ENCODE measurements at regions not wholly inside any gene's neighbourhood (a gene's known extent, or its start where the extent isn't known, plus 50 kb on each side); places are given as distances from the start of the nearest gene placed in this dataset.

DNA sequence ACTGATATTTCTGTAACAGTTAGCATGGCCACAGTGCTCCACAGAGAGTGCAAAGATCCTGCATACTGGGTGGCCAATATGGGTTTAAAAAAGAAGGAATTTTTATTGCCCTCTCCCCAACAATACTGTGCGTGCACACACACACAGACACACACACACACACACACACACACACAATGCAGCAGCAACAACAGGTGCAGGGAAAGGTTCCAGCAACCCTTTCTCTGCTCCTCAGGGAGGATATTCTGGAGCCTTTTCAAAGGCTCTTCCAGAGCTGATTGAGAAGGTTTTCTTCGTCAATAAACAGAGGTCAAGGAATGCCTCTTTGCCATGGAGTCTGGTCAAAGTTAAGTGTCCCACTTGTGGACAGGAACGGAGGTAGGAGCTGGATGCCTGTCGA is 84.8 kb upstream of the ZFP42 start:
- TF ChIP-seq, protein P1, sequence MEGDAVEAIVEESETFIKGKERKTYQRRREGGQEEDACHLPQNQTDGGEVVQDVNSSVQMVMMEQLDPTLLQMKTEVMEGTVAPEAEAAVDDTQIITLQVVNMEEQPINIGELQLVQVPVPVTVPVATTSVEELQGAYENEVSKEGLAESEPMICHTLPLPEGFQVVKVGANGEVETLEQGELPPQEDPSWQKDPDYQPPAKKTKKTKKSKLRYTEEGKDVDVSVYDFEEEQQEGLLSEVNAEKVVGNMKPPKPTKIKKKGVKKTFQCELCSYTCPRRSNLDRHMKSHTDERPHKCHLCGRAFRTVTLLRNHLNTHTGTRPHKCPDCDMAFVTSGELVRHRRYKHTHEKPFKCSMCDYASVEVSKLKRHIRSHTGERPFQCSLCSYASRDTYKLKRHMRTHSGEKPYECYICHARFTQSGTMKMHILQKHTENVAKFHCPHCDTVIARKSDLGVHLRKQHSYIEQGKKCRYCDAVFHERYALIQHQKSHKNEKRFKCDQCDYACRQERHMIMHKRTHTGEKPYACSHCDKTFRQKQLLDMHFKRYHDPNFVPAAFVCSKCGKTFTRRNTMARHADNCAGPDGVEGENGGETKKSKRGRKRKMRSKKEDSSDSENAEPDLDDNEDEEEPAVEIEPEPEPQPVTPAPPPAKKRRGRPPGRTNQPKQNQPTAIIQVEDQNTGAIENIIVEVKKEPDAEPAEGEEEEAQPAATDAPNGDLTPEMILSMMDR (conservative IDR thresholded peaks at IDR 0.05 in 1 of 2, IDR thresholded peaks at IDR 0.05 in 1 of 2; ENCODE audit: extremely low read depth in 1 of 2, insufficient read depth in 1 of 2, low read depth in 1 of 2, low read length in 2 of 2), result no peak
- no peak for TF ChIP-seq EZH2 (IDR thresholded peaks at IDR 0.05; ENCODE audit: borderline replicate concordance, low read length)

Measured in mammary epithelial cell (primary cell).